Large intestine (tissue), 3 donors: ENCODE measurements at regions not wholly inside any gene's neighbourhood (a gene's known extent, or its start where the extent isn't known, plus 50 kb on each side); places are given as distances from the start of the nearest gene placed in this dataset.

Source experiments
- DNase-seq, 2 donors: peaks; one replicate each; pipeline versions ENCODE4 v3.0.0 to v3.0.0-alpha.2; 2013
- H3K27ac ChIP-seq: one replicate; pipeline ENCODE4 v1.5.1; 2013; ENCODE audit warnings: low read length
- H3K27me3 ChIP-seq: 2 replicates; pipeline ENCODE4 v1.6.1; 2013; ENCODE audit warnings: low read length; ENCODE audit not compliant: control insufficient read depth, insufficient read depth
- H3K36me3 ChIP-seq: 2 replicates; pipeline ENCODE4 v1.6.1; 2013; ENCODE audit warnings: low read length; ENCODE audit not compliant: control insufficient read depth, insufficient read depth
- H3K4me1 ChIP-seq: one replicate; pipeline ENCODE4 v1.6.1; 2013; ENCODE audit warnings: low read length; ENCODE audit not compliant: control insufficient read depth, insufficient read depth
- H3K4me3 ChIP-seq: one replicate; pipeline ENCODE4 v1.5.1; 2013; ENCODE audit warnings: low read length
- H3K9me3 ChIP-seq: one replicate; pipeline ENCODE4 v1.6.1; 2013; ENCODE audit warnings: mild to moderate bottlenecking, low read depth, low read length, moderate library complexity; ENCODE audit not compliant: control insufficient read depth
- WGBS: methylation state at CpG from one replicate; pipeline ENCODE4 v1.1.5; 2013; ENCODE audit warnings: low lambda C conversion rate; ENCODE audit not compliant: insufficient coverage; 5-methylcytosine and 5-hydroxymethylcytosine counted together

- no peak for DNase-seq
- no peak overlapping the region for H3K4me3 ChIP-seq
- no peak overlapping the region for H3K27ac ChIP-seq
- no peaks in the 10 kb centered on the region for H3K27me3 ChIP-seq
- no peaks in the 10 kb centered on the region for H3K9me3 ChIP-seq
- H3K4me1 ChIP-seq, result no peaks in the 10 kb centered on the region
- H3K36me3 ChIP-seq, result no peaks in the 10 kb centered on the region
Measured at GRCh38 chr3:76958274-76958673, 81.6 kb upstream of the ROBO2 start.

GRCh38 chr3:76958861-76959260, 81.0 kb upstream of the ROBO2 start:
- Histone ChIP-seq H3K9me3 (no peaks in the 10 kb centered on the region), H3K4me3 (no peak overlapping the region), H3K27ac (no peak overlapping the region), H3K36me3 (no peaks in the 10 kb centered on the region), H3K4me1 (no peaks in the 10 kb centered on the region), H3K27me3 (no peaks in the 10 kb centered on the region)
- 100% methylated on average over 1 of the region's 1 CpG for WGBS
- DNase-seq, result no peak

GRCh38 chr3:76961284-76961683, 78.6 kb upstream of the ROBO2 start:
- Histone ChIP-seq H3K4me3 (no peak overlapping the region), H3K4me1 (no peaks in the 10 kb centered on the region), H3K36me3 (no peaks in the 10 kb centered on the region), H3K27ac (no peak overlapping the region), H3K9me3 (no peaks in the 10 kb centered on the region), H3K27me3 (no peaks in the 10 kb centered on the region)
- peak in 1 of 2 donors; percentile 43 for DNase-seq
- WGBS, result no CpG with 5 or more reads among the region's 4 CpGs

GRCh38 chr3:76965122-76965725, 74.7 kb upstream of the ROBO2 start:
- peak overlapping the region; percentile 6 for H3K27ac ChIP-seq
- no peaks in the 10 kb centered on the region for H3K27me3 ChIP-seq
- H3K36me3 ChIP-seq, result no peaks in the 10 kb centered on the region
- H3K4me3 ChIP-seq, result no peak overlapping the region
- no peaks in the 10 kb centered on the region for H3K9me3 ChIP-seq
- peak; percentile 82 to 86 for DNase-seq
- WGBS, result no CpG with 5 or more reads among the region's 4 CpGs
- peaks cover 3% of the 10 kb centered on the region for H3K4me1 ChIP-seq

GRCh38 chr3:76969471-76969870, 70.4 kb upstream of the ROBO2 start:
- no peaks in the 10 kb centered on the region for H3K27me3 ChIP-seq
- H3K9me3 ChIP-seq, result no peaks in the 10 kb centered on the region
- no peaks in the 10 kb centered on the region for H3K36me3 ChIP-seq
- no peak overlapping the region for H3K27ac ChIP-seq
- DNase-seq, result no peak
- peaks cover 18% of the 10 kb centered on the region for H3K4me1 ChIP-seq
- H3K4me3 ChIP-seq, result no peak overlapping the region
- 100% methylated on average over 1 of the region's 2 CpGs for WGBS

GRCh38 chr3:76969996-76970615, 69.8 kb upstream of the ROBO2 start:
- no peak for DNase-seq
- H3K27me3 ChIP-seq, result no peaks in the 10 kb centered on the region
- H3K4me3 ChIP-seq, result no peak overlapping the region
- no peaks in the 10 kb centered on the region for H3K9me3 ChIP-seq
- H3K36me3 ChIP-seq, result no peaks in the 10 kb centered on the region
- peaks cover 18% of the 10 kb centered on the region for H3K4me1 ChIP-seq
- 83% methylated on average over 1 of the region's 4 CpGs for WGBS
- H3K27ac ChIP-seq, result no peak overlapping the region

- DNase-seq, result peak; percentile 77 to 89
- 10% methylated on average over 3 of the region's 4 CpGs for whole genome bisulfite sequencing
- H3K36me3 ChIP-seq, result no peaks in the 10 kb centered on the region
Measured at GRCh38 chr3:76972624-76973296, 67.1 kb upstream of the ROBO2 start.

GRCh38 chr3:76976996-76977395, 62.9 kb upstream of the ROBO2 start:
- Histone ChIP-seq H3K4me1 (peaks cover 8% of the 10 kb centered on the region), H3K27ac (no peak overlapping the region)
- DNase-seq, result no peak

More at GRCh38 chr3:76972624-76973296, 67.1 kb upstream of the ROBO2 start:
- H3K27ac ChIP-seq, result peak overlapping the region; percentile 50
- H3K9me3 ChIP-seq, result no peaks in the 10 kb centered on the region
- peaks cover 15% of the 10 kb centered on the region for H3K4me1 ChIP-seq
- no peaks in the 10 kb centered on the region for H3K27me3 ChIP-seq
- H3K4me3 ChIP-seq, result no peak overlapping the region

GRCh38 chr3:76985645-76986044, 54.3 kb upstream of the ROBO2 start:
- Histone ChIP-seq H3K36me3 (no peaks in the 10 kb centered on the region), H3K9me3 (no peaks in the 10 kb centered on the region), H3K4me3 (no peak overlapping the region), H3K4me1 (no peaks in the 10 kb centered on the region), H3K27ac (no peak overlapping the region), H3K27me3 (no peaks in the 10 kb centered on the region)
- DNase-seq, result no peak

More at GRCh38 chr3:76976996-76977395, 62.9 kb upstream of the ROBO2 start:
- Histone ChIP-seq H3K9me3 (no peaks in the 10 kb centered on the region), H3K36me3 (no peaks in the 10 kb centered on the region), H3K27me3 (no peaks in the 10 kb centered on the region), H3K4me3 (no peak overlapping the region)

- Histone ChIP-seq H3K27ac (no peak overlapping the region), H3K36me3 (no peaks in the 10 kb centered on the region), H3K4me3 (no peak overlapping the region), H3K4me1 (no peaks in the 10 kb centered on the region), H3K9me3 (no peaks in the 10 kb centered on the region), H3K27me3 (no peaks in the 10 kb centered on the region)
- WGBS, result no CpG with 5 or more reads among the region's 11 CpGs
- no peak for DNase-seq
Measured at GRCh38 chr3:76986876-76987474, 52.9 kb upstream of the ROBO2 start.
